ENCODE measurements at regions not wholly inside any gene's neighbourhood (a gene's known extent, or its start where the extent isn't known, plus 50 kb on each side); places are given as distances from the start of the nearest gene placed in this dataset.
"Not testable (repeated sequence)": the region's sequence is repeated elsewhere in the genome, so short reads cannot be mapped to it uniquely, and the experiment has no call there.

GRCh38 chr5:115435778-115436712 is 108.5 kb downstream of the FEM1C start:
- DNase-seq (ENCODE audit: low read depth) = no peak

- no peak for DNase-seq (ENCODE audit: low read depth)
These were observed 109.4 kb downstream of the FEM1C start for GRCh38 chr5:115435065-115435777.

GRCh38 chr5:115433918-115434317 is 110.7 kb downstream of the FEM1C start:
- DNase-seq (ENCODE audit: low read depth) = no peak

DNA sequence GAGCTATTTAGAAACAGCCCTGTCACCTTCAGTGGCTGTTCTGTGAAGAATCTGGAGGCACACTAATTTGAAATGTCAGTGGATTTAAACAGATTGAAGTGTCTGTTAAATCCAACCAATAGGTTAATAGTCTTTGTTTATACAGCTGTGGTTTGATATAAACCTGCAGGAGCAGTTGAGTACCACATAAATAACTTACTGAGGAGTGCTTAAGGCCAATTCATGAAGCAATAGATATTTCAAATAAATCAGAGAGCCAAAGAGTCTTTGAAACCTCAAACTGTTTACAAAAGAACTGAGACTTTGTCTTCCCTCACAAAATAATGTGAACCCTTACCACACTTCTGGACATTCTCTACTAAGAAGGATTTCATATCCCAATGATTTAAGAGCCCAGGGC is 111.9 kb downstream of the FEM1C start:
- no peak for DNase-seq (ENCODE audit: low read depth)

DNA sequence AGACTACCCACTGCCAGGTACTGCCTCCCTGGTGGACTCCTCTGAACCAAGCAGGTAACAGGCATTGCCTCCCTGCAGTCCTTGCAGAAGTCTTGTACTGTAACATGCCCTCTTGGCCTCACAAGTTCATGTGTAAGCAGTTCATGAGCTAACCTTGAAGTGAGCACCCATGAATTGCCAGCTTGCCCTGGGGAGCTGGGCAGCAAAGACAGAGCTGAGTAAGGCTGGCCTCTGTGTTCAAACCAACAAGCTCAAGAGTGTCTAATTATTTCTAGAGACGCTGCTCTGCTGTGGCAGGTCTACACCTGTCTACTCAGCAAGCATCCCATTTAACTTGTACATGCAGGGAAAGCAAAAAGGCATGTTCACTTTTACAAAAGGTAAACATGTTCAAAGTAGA is 113.5 kb downstream of the FEM1C start:
- DNase-seq (ENCODE audit: low read depth) = no peak

DNA sequence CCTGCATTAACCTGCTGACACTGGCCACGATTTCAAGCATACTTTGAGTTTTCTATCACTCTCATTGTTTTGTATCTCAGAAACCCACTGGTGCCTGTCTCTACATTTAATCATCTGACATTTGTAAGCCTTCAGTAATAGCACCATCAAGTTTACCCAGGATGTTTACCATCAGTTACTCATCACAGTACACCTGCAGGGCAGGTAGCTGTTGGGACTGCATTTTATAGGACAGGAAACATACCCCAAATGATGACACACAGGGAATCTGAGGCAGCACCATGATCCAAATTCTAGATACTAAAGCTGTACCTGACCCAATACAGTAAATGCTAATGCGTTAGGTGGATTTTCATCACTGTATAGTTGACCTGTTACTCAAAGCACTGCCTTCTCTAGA is 114.2 kb downstream of the FEM1C start:
- DNase-seq (ENCODE audit: low read depth) = no peak

GRCh38 chr5:115429345-115429940 is 115.1 kb downstream of the FEM1C start:
- DNase-seq (ENCODE audit: low read depth) = no peak

DNA sequence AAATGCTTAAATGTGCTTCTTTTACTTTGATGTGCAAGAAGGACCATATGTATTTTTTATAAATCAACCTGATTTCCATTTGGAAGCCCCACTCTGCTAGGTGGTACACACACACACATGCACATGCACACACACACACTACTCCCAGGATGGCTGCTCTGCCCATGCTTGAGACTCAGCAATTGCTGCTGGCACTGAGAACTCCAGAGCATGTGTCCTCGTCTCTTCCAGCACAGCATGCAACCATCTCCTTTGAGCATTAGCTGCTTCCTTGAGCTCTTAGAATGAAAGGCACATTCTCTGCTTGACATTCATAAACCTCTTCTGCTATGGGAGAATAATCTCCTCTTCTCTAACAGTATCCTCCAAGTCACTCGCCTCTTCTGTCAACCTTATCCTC is 115.9 kb downstream of the FEM1C start:
- no peak for DNase-seq (ENCODE audit: low read depth)

DNA sequence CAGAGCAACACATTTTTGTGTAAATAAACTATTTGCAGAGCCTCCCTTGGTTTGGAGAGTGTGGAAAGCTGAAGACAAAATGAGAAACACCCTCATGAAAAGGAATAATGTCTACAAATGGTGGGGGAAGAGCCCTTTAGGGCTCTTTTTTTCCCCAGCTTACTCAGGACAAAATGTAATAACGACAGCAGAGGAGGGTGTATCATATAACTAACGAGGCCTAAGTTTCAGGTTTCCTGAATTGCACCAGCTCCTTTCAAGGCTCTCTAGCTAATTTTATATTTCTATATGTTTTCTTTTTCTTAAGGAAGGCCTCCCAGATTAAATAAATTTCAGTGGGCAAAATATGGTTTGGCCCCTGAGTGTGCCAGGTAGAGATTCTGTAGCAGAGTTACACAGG is 116.3 kb downstream of the FEM1C start:
- no peak for DNase-seq (ENCODE audit: low read depth)

GRCh38 chr5:115424446-115424845 is 120.1 kb downstream of the FEM1C start:
- DNase-seq (ENCODE audit: low read depth) = no peak

- DNase-seq (ENCODE audit: low read depth) = no peak
These were observed 120.5 kb downstream of the FEM1C start for GRCh38 chr5:115424030-115424429.

DNA sequence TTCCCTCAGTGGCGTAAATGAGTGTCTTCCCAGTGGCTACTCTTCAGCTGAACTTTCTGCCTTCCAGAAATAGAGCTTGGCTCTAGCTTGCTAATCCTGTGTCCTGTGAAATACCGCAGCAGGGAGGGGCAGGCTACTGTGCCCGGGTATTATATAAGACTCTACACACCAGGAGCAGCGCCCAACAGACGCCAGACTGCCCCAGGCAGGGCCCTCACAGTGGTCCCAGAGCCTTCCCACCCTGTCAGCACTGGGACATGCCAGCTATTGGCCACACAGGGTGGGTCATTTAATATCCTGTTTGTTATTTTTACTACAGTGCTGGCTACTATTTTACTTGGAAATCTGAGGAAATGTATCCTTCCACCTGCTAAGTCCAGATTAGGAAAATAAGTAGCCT is 121.0 kb downstream of the FEM1C start:
- no peak for DNase-seq (ENCODE audit: low read depth)

DNA sequence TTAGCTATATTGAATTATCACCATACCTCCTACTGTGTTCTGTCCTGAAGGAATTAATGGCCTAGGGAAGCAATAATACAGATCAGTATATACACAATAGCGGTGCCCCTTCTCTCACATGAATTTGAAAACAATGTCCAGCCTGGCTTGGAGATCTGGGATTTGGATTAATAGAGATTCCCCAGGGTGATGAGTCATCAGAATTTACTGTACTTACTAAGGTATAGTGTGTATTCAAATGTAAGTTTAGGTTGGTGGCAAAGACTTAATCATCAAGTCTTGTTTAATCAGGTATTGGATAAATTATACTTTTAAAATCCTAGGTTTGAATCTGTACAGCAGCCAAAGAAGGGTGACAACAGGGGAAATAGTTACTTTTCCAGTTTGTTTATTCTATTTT is 121.5 kb downstream of the FEM1C start:
- DNase-seq (ENCODE audit: low read depth) = no peak

DNA sequence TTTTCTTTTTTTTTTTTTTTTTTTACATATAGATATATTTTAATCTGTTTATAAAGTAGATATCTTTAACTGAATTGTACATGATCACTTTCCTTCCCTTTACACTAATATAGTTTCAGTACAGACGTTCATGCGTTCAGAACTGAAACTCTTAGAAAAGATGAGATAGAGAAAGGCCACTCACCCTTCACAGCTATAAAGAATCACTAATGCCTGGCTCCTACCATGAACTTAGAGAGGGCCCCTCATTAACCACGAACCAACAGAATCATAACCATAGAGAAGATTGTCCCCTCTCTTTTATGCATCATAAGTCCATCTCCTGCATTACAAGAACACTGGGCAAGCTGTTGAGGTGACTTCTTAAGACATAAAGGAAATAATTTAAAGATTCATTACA is 123.8 kb downstream of the FEM1C start:
- not testable (repeated sequence) for DNase-seq (ENCODE audit: low read depth)

DNA sequence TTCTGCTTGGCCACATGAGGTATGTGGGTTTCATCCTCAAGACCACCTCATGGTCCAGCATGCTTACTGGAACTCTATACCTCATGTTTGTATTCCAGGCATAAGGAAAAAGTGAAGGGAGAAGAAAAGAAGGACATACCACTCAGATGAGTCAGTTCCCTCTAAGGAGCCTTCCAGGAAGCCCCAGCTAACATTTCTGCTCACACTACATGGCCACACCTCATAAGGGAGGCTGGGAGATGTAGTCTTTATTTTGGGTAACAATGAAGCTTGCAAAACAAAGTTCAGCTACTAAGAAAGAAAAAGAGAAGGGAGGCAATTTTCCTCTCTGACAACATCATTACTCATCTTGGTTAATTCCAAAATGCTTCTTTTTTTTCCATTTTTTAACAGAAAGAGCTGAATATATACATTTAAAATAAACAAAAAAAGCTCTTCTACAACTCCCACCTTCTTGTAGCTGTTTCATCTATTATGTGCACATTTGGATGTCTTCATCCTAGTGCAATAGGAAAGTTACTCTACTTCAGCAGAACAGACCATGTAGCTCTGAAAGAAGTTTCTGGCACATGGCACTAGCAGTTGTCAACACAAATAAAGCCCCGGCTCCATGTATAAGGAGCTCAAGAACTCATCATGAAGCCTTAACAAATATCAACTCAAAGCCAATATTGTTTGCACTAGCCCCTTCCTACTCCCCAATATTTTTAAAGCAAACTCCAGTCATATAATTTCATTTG is 123.6 kb upstream of the CCDC112 start:
- DNase-seq (ENCODE audit: low read depth) = no peak

DNA sequence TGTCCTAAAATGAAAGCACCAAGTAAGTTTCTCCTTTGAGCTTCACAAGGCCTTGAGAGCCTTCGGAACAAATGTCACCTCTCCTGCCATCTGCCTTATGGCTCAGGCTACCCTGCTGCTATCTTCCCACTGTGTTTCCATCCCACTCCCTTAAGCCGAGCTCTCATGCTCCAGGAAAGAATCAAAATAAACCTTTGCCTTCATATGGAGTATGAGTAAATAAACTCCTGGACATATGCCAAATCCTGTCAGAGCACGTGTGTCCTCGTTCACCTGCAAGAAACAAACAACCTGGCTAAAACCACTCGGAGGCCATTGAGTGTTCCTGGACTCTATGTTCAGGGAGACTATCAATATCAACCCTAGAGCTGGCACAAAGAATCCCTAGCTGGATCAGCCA is 122.3 kb upstream of the CCDC112 start:
- no peak for DNase-seq (ENCODE audit: low read depth)

GRCh38 chr5:115417076-115417475 is 120.6 kb upstream of the CCDC112 start:
- no peak for DNase-seq (ENCODE audit: low read depth)

GRCh38 chr5:115415143-115415491 is 118.7 kb upstream of the CCDC112 start:
- no peak for DNase-seq (ENCODE audit: low read depth)

DNA sequence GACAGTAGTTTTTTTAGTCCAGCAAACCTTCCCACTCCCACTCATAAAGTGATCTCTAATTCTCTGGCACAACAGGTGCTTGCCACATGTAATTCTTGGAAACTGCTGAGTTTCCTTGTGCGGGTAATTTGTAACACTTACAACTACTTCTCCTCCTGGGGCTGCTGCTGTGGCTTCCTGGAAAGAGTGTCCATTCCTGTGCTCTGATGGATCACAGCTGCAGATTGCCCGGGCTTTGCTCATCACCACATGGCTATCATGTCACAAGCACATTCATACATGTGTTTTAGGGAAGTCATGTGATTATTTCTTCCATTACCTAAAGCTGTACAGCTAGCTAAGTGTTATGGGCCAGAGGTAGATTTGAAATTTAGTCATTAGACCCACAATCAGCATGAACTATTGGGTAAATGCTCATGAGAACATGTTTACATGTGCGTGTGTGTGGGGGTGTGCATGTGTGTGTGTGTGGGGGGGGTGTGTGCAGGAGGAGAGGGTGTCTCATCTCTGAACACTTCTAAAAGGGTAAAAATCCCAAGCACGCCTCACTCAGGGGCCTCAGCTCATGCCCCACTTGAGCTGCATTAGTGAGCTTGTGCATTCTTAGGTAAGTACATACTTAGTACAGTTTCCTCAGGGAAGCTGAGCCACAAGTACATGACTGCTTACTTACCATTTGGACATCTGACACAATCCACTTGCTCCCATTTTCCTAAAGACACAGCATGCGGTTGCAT is 118.1 kb upstream of the CCDC112 start:
- no peak for DNase-seq (ENCODE audit: low read depth)

- DNase-seq (ENCODE audit: low read depth) = no peak
These were observed 117.2 kb upstream of the CCDC112 start for GRCh38 chr5:115413651-115414050.

- DNase-seq (ENCODE audit: low read depth) = no peak
These were observed 112.6 kb upstream of the CCDC112 start for GRCh38 chr5:115409094-115409493.

Data from activated T-cell treated with anti-CD3 and anti-CD28 coated beads for 48 hours (primary cell).